ENCODE measurements at regions not wholly inside any gene's neighbourhood (a gene's known extent, or its start where the extent isn't known, plus 50 kb on each side); places are given as distances from the start of the nearest gene placed in this dataset.

GRCh38 chr21:18723171-18723570 is 319.6 kb upstream of the TMPRSS15 start:
- TF ChIP-seq ARID2 (IDR thresholded peaks at IDR 0.05) (no peak), GABPA (tag; conservative IDR thresholded peaks at IDR 0.05; ENCODE audit: low read depth) (no peak)

Measured in K562 (cell line).